ENCODE measurements at regions not wholly inside any gene's neighbourhood (a gene's known extent, or its start where the extent isn't known, plus 50 kb on each side); places are given as distances from the start of the nearest gene placed in this dataset.

- Histone ChIP-seq H3K9me3 (ENCODE audit: control insufficient read depth, low read depth, low read length) (no peaks in the 10 kb centered on the region), H2AFZ (ENCODE audit: low read length) (no peak overlapping the region), H2AK5ac (ENCODE audit: insufficient read length, low read length) (no peak overlapping the region), H3T11ph (ENCODE audit: low read length) (no peak overlapping the region), H3K4me2 (ENCODE audit: insufficient read depth, insufficient read length, low read length) (no peak overlapping the region), H3K56ac (ENCODE audit: insufficient read length, low read depth, low read length) (no peak overlapping the region), H3K4ac (ENCODE audit: low read depth, low read length) (no peak overlapping the region), H3K27me3 (ENCODE audit: insufficient read depth, low read length) (no peaks in the 10 kb centered on the region), H3K14ac (ENCODE audit: insufficient read depth, low read length) (no peak overlapping the region), H4K20me1 (ENCODE audit: control insufficient read depth, insufficient read depth, insufficient read length) (no peaks in the 10 kb centered on the region), H2BK20ac (ENCODE audit: low read depth, low read length, poor library complexity, severe bottlenecking) (no peak overlapping the region), H3K4me1 (ENCODE audit: insufficient read depth, low read length) (no peaks in the 10 kb centered on the region), H3K23me2 (ENCODE audit: insufficient read length, low read depth, low read length, poor library complexity, severe bottlenecking) (no peaks in the 10 kb centered on the region), H4K8ac (replicated peaks; ENCODE audit: insufficient read length, low read depth, low read length) (no peak overlapping the region), H3K9ac (ENCODE audit: extremely low read depth, insufficient read length, low read length) (no peak overlapping the region), H2BK15ac (ENCODE audit: low read depth, low read length) (no peak overlapping the region), H3K79me1 (ENCODE audit: insufficient read depth, low read depth, low read length, poor library complexity, severe bottlenecking) (no peaks in the 10 kb centered on the region), H4K91ac (ENCODE audit: insufficient read length, low read depth, low read length) (no peak overlapping the region), H4K5ac (ENCODE audit: insufficient read length, low read depth, low read length) (no peak overlapping the region), H2BK5ac (ENCODE audit: insufficient read length, low read length) (no peak overlapping the region), H2BK120ac (ENCODE audit: low read depth, low read length, poor library complexity, severe bottlenecking) (no peak overlapping the region), H3K23ac (ENCODE audit: insufficient read length, low read depth, low read length) (no peak overlapping the region), H3K79me2 (ENCODE audit: insufficient read depth, low read length) (no peaks in the 10 kb centered on the region), H3K27ac (ENCODE audit: insufficient read length, low read depth, low read length) (no peak overlapping the region), H2BK12ac (ENCODE audit: insufficient read length, low read depth, low read length) (no peak overlapping the region), H3K18ac (ENCODE audit: insufficient read length, low read depth, low read length) (no peak overlapping the region)
- DNase-seq: no peak
- Mint-ChIP-seq H3K9me3 (peaks cover 10 to 17% of the 10 kb centered on the region in 2 experiments; a peak in 4 of 5 replicates), H3K36me3 (ENCODE audit: insufficient read depth in 1 of 3, low read depth in 3 of 3) (peaks cover 4 to 17% (median 4%) of the 10 kb centered on the region in 3 experiments), H3K4me1 (no peaks in the 10 kb centered on the region), H3K27ac (no peak overlapping the region), H3K27me3 (ENCODE audit: low read depth) (no peaks in the 10 kb centered on the region), H3K4me3 (no peak overlapping the region)
- WGBS (ENCODE audit: extremely low coverage, insufficient read length, low lambda C conversion rate): no CpG with 5 or more reads among the region's 6 CpGs
- no peak for TF ChIP-seq CTCF (conservative IDR thresholded peaks at IDR 0.05)
These were observed 176.5 kb upstream of the NBEA start for GRCh38 chr13:34765446-34766180.

Data from H9 (cell line).